D721Med (cell line): ENCODE measurements at regions not wholly inside any gene's neighbourhood (a gene's known extent, or its start where the extent isn't known, plus 50 kb on each side); places are given as distances from the start of the nearest gene placed in this dataset.

Experiments
- DNase-seq: peaks from one replicate; pipeline ENCODE4 v3.0.0; 2011; ENCODE audit warnings: low spot score; ENCODE audit not compliant: insufficient read length
- FAIRE-seq: peaks from 2 replicates; lab custom pipeline; 2011; peaks lifted over from hg19 to GRCh38; lab: Jason Lieb, UNC
- CTCF ChIP-seq: IDR thresholded peaks from 2 replicates; pipeline ENCODE4 v1.5.1; 2012; ENCODE audit warnings: mild to moderate bottlenecking, control low read depth; ENCODE audit not compliant: insufficient read depth; ENCODE audit errors: missing control alignments

DNA sequence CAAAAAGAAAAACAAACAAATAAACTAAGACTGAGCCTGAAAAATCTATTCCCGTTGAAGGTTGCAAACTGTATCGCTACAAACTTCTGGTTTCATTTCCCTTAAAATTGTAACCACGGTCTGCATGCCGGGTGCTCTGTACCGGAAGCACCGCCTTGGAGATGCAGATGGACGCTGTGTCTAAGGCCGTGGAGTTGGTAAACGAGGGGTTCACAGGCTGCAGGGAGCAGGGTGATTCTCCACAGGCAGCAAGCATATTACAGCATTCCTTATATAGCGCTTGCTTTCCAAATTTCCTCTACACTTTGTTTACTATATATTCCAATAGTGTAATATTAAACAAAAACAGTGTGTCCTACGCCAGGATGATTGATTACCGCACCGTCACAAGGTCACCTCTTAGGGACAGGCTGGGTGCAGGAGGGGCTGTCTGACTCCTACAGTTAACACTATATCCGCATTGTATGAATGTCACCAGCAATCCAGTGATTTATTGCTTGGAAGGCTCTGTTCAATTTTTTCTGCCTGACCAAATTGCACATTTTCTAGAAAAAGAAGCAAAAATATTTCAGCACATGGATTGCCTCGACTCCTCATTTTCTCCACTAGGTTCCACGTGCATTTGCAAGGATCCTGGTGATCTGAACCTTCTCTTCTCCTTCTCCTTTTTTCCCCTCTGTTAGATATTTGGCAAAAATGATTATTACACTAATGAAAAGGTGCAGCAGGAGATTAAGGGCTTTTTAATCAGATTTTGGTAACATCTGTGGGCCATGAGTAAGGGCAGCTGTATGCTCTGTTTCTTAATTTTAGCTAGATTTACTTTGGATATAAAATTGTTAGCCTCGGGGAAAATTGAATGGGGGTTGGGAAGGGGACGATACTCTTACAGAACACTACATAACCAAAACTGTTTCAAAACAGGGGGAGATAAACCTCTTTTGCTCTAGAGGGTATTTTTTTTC is 325.8 kb upstream of the MGMT start:
- no peak for FAIRE-seq
- TF ChIP-seq CTCF, result no peak
- DNase-seq, result no peak

- no peak for DNase-seq
- no peak for TF ChIP-seq CTCF
- no peak for FAIRE-seq
These were observed 315.8 kb upstream of the MGMT start for GRCh38 chr10:129151281-129151680.

GRCh38 chr10:129156406-129156805 is 310.6 kb upstream of the MGMT start:
- FAIRE-seq, result no peak
- DNase-seq, result no peak
- TF ChIP-seq CTCF, result no peak

GRCh38 chr10:129157185-129157584 is 309.9 kb upstream of the MGMT start:
- TF ChIP-seq CTCF, result no peak
- FAIRE-seq (no peak), DNase-seq (no peak)

- DNase-seq (no peak), FAIRE-seq (no peak)
- TF ChIP-seq CTCF, result no peak
These were observed 305.9 kb upstream of the MGMT start for GRCh38 chr10:129161150-129161549.

DNA sequence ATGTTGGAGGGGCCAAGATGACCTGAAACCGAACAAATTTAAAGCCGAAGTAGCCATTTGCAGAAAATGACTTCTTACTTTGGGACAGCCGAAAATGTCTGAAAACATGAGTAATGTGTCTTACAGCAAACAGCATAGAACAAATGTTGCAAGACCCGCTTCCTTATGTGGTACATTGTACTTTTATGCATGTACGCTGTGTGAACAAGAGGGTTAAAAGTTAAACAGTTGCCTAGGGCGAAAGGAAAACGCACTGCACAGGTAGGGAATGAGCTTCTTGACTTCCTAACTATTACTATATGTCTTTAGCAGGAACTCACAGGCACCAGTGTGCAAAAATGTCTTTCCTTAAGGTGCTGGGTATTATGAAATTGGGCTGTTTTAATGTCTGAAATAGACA is 303.5 kb upstream of the MGMT start:
- no peak for FAIRE-seq
- TF ChIP-seq CTCF, result no peak
- DNase-seq, result no peak
